Keratinocyte (primary cell): ENCODE measurements at regions not wholly inside any gene's neighbourhood (a gene's known extent, or its start where the extent isn't known, plus 50 kb on each side); places are given as distances from the start of the nearest gene placed in this dataset.

Source experiments
- EZH2 ChIP-seq: IDR thresholded peaks from one replicate; pipeline ENCODE4 v1.6.1; 2012; ENCODE audit warnings: inconsistent platforms, mild to moderate bottlenecking, low read length, moderate library complexity
- TF ChIP-seq, protein P1 (sequence below), 3 experiments: IDR thresholded peaks in 1 of 3; conservative IDR thresholded peaks in 1 of 3; optimal IDR thresholded peaks in 1 of 3; 2 replicates in 2 of 3; 3 replicates in 1 of 3; pipeline versions ENCODE3 to v1.5.1; 2011; ENCODE audit warnings: low read length in 3 of 3, mild to moderate bottlenecking in 3 of 3, moderate library complexity in 2 of 3, control low read depth in 1 of 3, inconsistent platforms in 1 of 3; ENCODE audit not compliant: insufficient read depth in 2 of 3; ENCODE audit errors: extremely low read depth in 1 of 3

DNA sequence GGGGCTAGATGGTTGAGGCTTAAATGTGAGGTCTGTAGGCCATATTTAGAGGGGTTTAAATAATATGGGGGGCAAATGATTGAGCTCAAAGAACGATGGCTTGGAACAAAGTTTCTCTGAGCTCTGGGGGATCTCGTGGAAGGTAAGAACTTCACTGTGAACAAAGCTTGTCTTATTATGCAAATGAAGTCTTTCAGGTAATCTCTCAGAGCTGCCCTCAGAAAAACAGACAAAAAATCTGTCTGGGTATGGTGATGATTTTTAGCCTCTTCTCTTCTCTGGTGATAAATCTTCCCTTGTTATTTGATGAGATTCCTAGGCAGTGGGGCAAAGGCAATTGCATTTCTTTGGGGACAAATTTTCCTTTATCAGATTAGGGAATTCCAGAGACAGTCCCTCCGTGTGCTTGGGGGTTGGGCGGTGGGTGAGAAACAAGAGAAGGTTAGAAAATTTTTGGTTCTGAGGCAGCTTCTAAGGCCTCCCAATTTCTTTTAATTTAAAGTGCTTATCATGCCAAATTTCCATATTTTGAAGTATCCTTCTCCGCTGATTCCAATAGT is 760.4 kb downstream of the TSN start:
- TF ChIP-seq, protein P1, sequence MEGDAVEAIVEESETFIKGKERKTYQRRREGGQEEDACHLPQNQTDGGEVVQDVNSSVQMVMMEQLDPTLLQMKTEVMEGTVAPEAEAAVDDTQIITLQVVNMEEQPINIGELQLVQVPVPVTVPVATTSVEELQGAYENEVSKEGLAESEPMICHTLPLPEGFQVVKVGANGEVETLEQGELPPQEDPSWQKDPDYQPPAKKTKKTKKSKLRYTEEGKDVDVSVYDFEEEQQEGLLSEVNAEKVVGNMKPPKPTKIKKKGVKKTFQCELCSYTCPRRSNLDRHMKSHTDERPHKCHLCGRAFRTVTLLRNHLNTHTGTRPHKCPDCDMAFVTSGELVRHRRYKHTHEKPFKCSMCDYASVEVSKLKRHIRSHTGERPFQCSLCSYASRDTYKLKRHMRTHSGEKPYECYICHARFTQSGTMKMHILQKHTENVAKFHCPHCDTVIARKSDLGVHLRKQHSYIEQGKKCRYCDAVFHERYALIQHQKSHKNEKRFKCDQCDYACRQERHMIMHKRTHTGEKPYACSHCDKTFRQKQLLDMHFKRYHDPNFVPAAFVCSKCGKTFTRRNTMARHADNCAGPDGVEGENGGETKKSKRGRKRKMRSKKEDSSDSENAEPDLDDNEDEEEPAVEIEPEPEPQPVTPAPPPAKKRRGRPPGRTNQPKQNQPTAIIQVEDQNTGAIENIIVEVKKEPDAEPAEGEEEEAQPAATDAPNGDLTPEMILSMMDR (optimal IDR thresholded peaks at IDR 0.05 in 1 of 3, IDR thresholded peaks at IDR 0.05 in 1 of 3, conservative IDR thresholded peaks at IDR 0.05 in 1 of 3; ENCODE audit: extremely low read depth in 1 of 3, insufficient read depth in 2 of 3, low read length in 3 of 3): no peak
- TF ChIP-seq EZH2: no peak
